Uterus (tissue), 2 donors: ENCODE measurements at regions not wholly inside any gene's neighbourhood (a gene's known extent, or its start where the extent isn't known, plus 50 kb on each side); places are given as distances from the start of the nearest gene placed in this dataset.

ENCODE experiments used
- CTCF ChIP-seq, 4 experiments: fragments of 200-600 bp in 2 of 4; fragments of 450-650 bp in 2 of 4; sonication (generic) in 2 of 4; IDR thresholded peaks; one replicate each; pipeline ENCODE4 v1.5.1; 2016 to 2019; ENCODE audit warnings: antibody characterized with exemption in 4 of 4, mild to moderate bottlenecking in 2 of 4, moderate library complexity in 1 of 4
- POLR2A ChIP-seq, 2 donors: fragments of 450-650 bp; IDR thresholded peaks; one replicate each; pipeline ENCODE4 v1.6.1; 2016; ENCODE audit warnings: antibody characterized with exemption in 2 of 2, mild to moderate bottlenecking in 1 of 2, moderate library complexity in 1 of 2

DNA sequence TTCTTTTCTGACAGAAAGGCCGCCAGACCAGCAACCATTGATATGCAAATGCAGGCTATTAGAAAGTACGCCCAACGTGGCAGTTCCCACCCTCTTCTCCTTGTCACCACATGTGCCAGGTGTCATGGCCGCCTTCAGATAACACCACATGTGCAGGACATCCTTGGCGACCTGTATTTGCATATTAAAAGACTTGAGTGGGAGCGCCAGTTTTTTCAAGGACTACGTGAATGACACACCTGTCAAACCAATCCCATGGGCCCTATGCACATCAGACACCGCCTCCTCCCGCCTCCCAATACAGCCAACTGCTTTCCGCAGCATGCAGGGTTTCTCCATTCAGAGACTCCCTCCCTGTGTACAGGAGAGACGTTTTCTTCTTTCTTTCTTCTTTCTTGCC, 318.6 kb upstream of the FAR2 start:
- TF ChIP-seq CTCF (IDR thresholded peaks at IDR 0.05) (no peak), POLR2A (IDR thresholded peaks at IDR 0.05) (no peak)
